ENCODE measurements at regions not wholly inside any gene's neighbourhood (a gene's known extent, or its start where the extent isn't known, plus 50 kb on each side); places are given as distances from the start of the nearest gene placed in this dataset.

- H3K27ac ChIP-seq = no peak overlapping the region
- ATAC-seq = no peak
- no peak overlapping the region for H3K4me3 ChIP-seq
- no peak for TF ChIP-seq CTCF (IDR thresholded peaks at IDR 0.05)
- 19 to 33% (median 20%) methylated on average over 4 of the region's 4 CpGs for WGBS, 3 donors
- intact Hi-C loops (cut with DNase I) = no loop called here
- H3K4me1 ChIP-seq = no peaks in the 10 kb centered on the region
- no peaks in the 10 kb centered on the region for H3K27me3 ChIP-seq (ENCODE audit: insufficient read depth in 3 of 3, low read length in 2 of 3)
- no peaks in the 10 kb centered on the region for H3K36me3 ChIP-seq (ENCODE audit: insufficient read depth in 1 of 2, low read depth in 1 of 2)
- no peak for DNase-seq
- H3K9me3 ChIP-seq = no peaks in the 10 kb centered on the region
Observed at GRCh38 chr19:28042516-28042915, 1170.4 kb downstream of the UQCRFS1 start.

DNA sequence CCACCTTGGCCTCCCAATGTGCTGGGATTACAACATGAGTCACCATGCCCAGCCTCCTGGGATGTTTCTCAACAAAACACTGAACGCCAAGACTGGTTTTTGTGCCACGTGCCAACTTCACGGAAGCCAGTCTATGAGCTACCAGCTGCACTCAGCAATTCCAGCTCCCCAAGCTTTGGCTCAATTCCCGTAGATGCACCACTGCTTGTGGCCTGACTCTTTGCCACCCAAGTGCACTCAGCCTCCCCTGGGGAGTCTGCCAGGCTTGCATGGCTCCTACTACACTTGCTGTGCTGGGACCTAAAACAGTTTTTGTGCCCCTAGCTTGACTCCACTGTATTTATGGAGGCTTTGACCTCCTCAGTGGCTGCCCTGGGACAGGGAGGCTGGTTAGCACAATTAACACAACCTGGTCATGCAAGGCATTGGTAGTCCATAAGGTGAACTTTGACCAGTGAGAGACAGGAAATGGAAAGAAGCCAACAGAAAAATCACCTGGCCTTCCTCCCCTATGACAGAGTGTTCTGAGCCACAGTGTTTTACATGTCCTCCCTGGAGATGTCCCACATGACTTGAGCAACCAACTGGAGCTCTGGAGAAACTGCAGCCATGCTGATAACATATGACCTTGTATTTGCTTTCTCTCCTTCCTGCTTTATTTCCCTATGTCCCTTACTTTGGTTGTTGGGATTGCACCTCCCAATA, 1173.1 kb downstream of the UQCRFS1 start:
- ATAC-seq (no peak), DNase-seq (no peak)
- Histone ChIP-seq H3K27me3 (ENCODE audit: insufficient read depth in 3 of 3, low read length in 2 of 3) (no peaks in the 10 kb centered on the region), H3K9me3 (no peaks in the 10 kb centered on the region), H3K36me3 (ENCODE audit: insufficient read depth in 1 of 2, low read depth in 1 of 2) (no peaks in the 10 kb centered on the region), H3K4me3 (no peak overlapping the region), H3K27ac (no peak overlapping the region), H3K4me1 (no peaks in the 10 kb centered on the region)
- intact Hi-C loops (cut with DNase I) = no loop called here
- no peak for TF ChIP-seq CTCF (IDR thresholded peaks at IDR 0.05)
- WGBS, 3 donors = 20 to 48% (median 31%) methylated on average over 4 of the region's 4 CpGs

GRCh38 chr19:28037186-28037585, 1175.8 kb downstream of the UQCRFS1 start:
- intact Hi-C loops (cut with DNase I) = no loop called here
- Histone ChIP-seq H3K9me3 (no peaks in the 10 kb centered on the region), H3K27ac (no peak overlapping the region), H3K27me3 (ENCODE audit: insufficient read depth in 3 of 3, low read length in 2 of 3) (no peaks in the 10 kb centered on the region), H3K36me3 (ENCODE audit: insufficient read depth in 1 of 2, low read depth in 1 of 2) (no peaks in the 10 kb centered on the region), H3K4me3 (no peak overlapping the region), H3K4me1 (no peaks in the 10 kb centered on the region)
- no peak for TF ChIP-seq CTCF (IDR thresholded peaks at IDR 0.05)
- no peak for ATAC-seq
- no peak for DNase-seq
- 44 to 52% (median 46%) methylated on average over 4 of the region's 4 CpGs for WGBS, 3 donors

- intact Hi-C loops (cut with DNase I) = no loop called here
- no peaks in the 10 kb centered on the region for H3K9me3 ChIP-seq
- ATAC-seq (no peak), DNase-seq (no peak)
- no peaks in the 10 kb centered on the region for H3K4me1 ChIP-seq
- H3K27me3 ChIP-seq (ENCODE audit: insufficient read depth in 3 of 3, low read length in 2 of 3) = no peaks in the 10 kb centered on the region
- 29 to 50% (median 37%) methylated on average over 1 of the region's 1 CpG for WGBS, 3 donors
- no peak for TF ChIP-seq CTCF (IDR thresholded peaks at IDR 0.05)
- no peak overlapping the region for H3K27ac ChIP-seq
- no peak overlapping the region for H3K4me3 ChIP-seq
- no peaks in the 10 kb centered on the region for H3K36me3 ChIP-seq (ENCODE audit: insufficient read depth in 1 of 2, low read depth in 1 of 2)
Observed at GRCh38 chr19:28036486-28036885, 1176.5 kb downstream of the UQCRFS1 start.

DNA sequence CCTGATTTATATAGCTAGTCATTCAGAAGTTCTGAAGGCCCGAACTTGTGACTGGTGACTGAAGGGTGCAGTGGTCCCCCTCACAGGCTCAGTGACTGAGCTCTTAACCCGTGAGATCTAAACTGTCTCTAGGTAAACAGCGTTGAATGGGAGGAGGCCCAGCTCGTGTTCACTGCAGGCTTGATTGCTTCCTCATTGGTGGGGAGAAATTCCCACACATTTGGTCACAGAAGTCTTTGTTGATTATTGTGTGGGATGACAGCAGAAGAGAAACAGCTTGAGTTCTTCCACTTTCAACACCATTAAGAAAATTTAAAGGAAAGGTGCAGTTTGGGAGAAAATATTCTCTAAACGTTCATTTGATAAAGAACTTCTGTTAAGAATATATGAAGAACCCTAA, 1178.0 kb downstream of the UQCRFS1 start:
- no peaks in the 10 kb centered on the region for H3K4me1 ChIP-seq
- H3K4me3 ChIP-seq = no peak overlapping the region
- 46 to 52% (median 49%) methylated on average over 5 of the region's 5 CpGs for WGBS, 3 donors
- intact Hi-C loops (cut with DNase I) = no loop called here
- no peak for DNase-seq
- H3K27me3 ChIP-seq (ENCODE audit: insufficient read depth in 3 of 3, low read length in 2 of 3) = no peaks in the 10 kb centered on the region
- ATAC-seq = no peak
- no peak for TF ChIP-seq CTCF (IDR thresholded peaks at IDR 0.05)
- no peaks in the 10 kb centered on the region for H3K9me3 ChIP-seq
- H3K36me3 ChIP-seq (ENCODE audit: insufficient read depth in 1 of 2, low read depth in 1 of 2) = no peaks in the 10 kb centered on the region
- H3K27ac ChIP-seq = no peak overlapping the region

All from psoas muscle (tissue), 7 donors.